ENCODE measurements at regions not wholly inside any gene's neighbourhood (a gene's known extent, or its start where the extent isn't known, plus 50 kb on each side); places are given as distances from the start of the nearest gene placed in this dataset.

GRCh38 chr2:160925956-160926355, 234.3 kb upstream of the TANK start (continued):
- TF ChIP-seq POU6F1 (CRISPR knock-in tag; IDR thresholded peaks at IDR 0.05; ENCODE audit: borderline replicate concordance, low read depth) (no peak), ZFP3 (CRISPR knock-in tag; IDR thresholded peaks at IDR 0.05) (no peak)

GRCh38 chr2:160927324-160927723, 232.9 kb upstream of the TANK start:
- ATAC-seq = no peak

GRCh38 chr2:160928854-160929301, 231.3 kb upstream of the TANK start:
- peak; percentile 34; the same call in 2 of the 3 replicates for ATAC-seq
- no peak for TF ChIP-seq PPARA (CRISPR knock-in tag; IDR thresholded peaks at IDR 0.05; ENCODE audit: borderline replicate concordance)

More at GRCh38 chr2:160927324-160927723, 232.9 kb upstream of the TANK start:
- TF ChIP-seq ESRRG (CRISPR knock-in tag; IDR thresholded peaks at IDR 0.05) (no peak), ZFP30 (CRISPR knock-in tag; IDR thresholded peaks at IDR 0.05) (no peak), TOX (CRISPR knock-in tag; IDR thresholded peaks at IDR 0.05; ENCODE audit: borderline replicate concordance) (no peak), CSRNP3 (CRISPR knock-in tag; IDR thresholded peaks at IDR 0.05) (no peak), ZFP3 (CRISPR knock-in tag; IDR thresholded peaks at IDR 0.05) (no peak), ZC3H10 (CRISPR knock-in tag; IDR thresholded peaks at IDR 0.05) (no peak), RARB (CRISPR knock-in tag; IDR thresholded peaks at IDR 0.05) (no peak), POU6F1 (CRISPR knock-in tag; IDR thresholded peaks at IDR 0.05; ENCODE audit: borderline replicate concordance, low read depth) (no peak), CREB5 (CRISPR knock-in tag; IDR thresholded peaks at IDR 0.05; ENCODE audit: low read depth) (no peak), BACH2 (CRISPR knock-in tag; IDR thresholded peaks at IDR 0.05; ENCODE audit: borderline replicate concordance) (no peak), PPARA (CRISPR knock-in tag; IDR thresholded peaks at IDR 0.05; ENCODE audit: borderline replicate concordance) (no peak), ZNF565 (CRISPR knock-in tag; conservative IDR thresholded peaks at IDR 0.05; ENCODE audit: low read depth) (no peak), ZNF8 (CRISPR knock-in tag; IDR thresholded peaks at IDR 0.05) (no peak), TSHZ2 (CRISPR knock-in tag; IDR thresholded peaks at IDR 0.05) (no peak), CSDC2 (CRISPR knock-in tag; IDR thresholded peaks at IDR 0.05) (no peak), TCF4 (CRISPR knock-in tag; IDR thresholded peaks at IDR 0.05; ENCODE audit: borderline replicate concordance) (no peak), ARNTL (CRISPR knock-in tag; IDR thresholded peaks at IDR 0.05; ENCODE audit: borderline replicate concordance, low read depth) (no peak), ISL1 (CRISPR knock-in tag; IDR thresholded peaks at IDR 0.05) (no peak), GLIS3 (CRISPR knock-in tag; IDR thresholded peaks at IDR 0.05) (no peak)

- ATAC-seq = no peak
- no peak for TF ChIP-seq PPARA (CRISPR knock-in tag; IDR thresholded peaks at IDR 0.05; ENCODE audit: borderline replicate concordance)
- TF ChIP-seq ZNF8 (CRISPR knock-in tag; IDR thresholded peaks at IDR 0.05) = no peak
- no peak for TF ChIP-seq ARNTL (CRISPR knock-in tag; IDR thresholded peaks at IDR 0.05; ENCODE audit: borderline replicate concordance, low read depth)
- no peak for TF ChIP-seq OSR1 (CRISPR knock-in tag; IDR thresholded peaks at IDR 0.05)
- TF ChIP-seq ZNF70 (CRISPR knock-in tag; IDR thresholded peaks at IDR 0.05) = no peak
- no peak for TF ChIP-seq ZNF565 (CRISPR knock-in tag; conservative IDR thresholded peaks at IDR 0.05; ENCODE audit: low read depth)
- no peak for TF ChIP-seq CSDC2 (CRISPR knock-in tag; IDR thresholded peaks at IDR 0.05)
- TF ChIP-seq TCF4 (CRISPR knock-in tag; IDR thresholded peaks at IDR 0.05; ENCODE audit: borderline replicate concordance) = no peak
- no peak for TF ChIP-seq POU6F1 (CRISPR knock-in tag; IDR thresholded peaks at IDR 0.05; ENCODE audit: borderline replicate concordance, low read depth)
- no peak for TF ChIP-seq BACH2 (CRISPR knock-in tag; IDR thresholded peaks at IDR 0.05; ENCODE audit: borderline replicate concordance)
- TF ChIP-seq ZFP3 (CRISPR knock-in tag; IDR thresholded peaks at IDR 0.05) = no peak
- no peak for TF ChIP-seq CREB5 (CRISPR knock-in tag; IDR thresholded peaks at IDR 0.05; ENCODE audit: low read depth)
- no peak for TF ChIP-seq SNAI2 (CRISPR knock-in tag; IDR thresholded peaks at IDR 0.05)
- no peak for TF ChIP-seq ISL1 (CRISPR knock-in tag; IDR thresholded peaks at IDR 0.05)
- TF ChIP-seq RARB (CRISPR knock-in tag; IDR thresholded peaks at IDR 0.05) = no peak
These were observed 228.7 kb upstream of the TANK start for GRCh38 chr2:160931531-160931930.

Measured in SK-N-SH treated with all-trans-retinoic acid at 6 μM for 48 hours (cell line).